ENCODE measurements at regions not wholly inside any gene's neighbourhood (a gene's known extent, or its start where the extent isn't known, plus 50 kb on each side); places are given as distances from the start of the nearest gene placed in this dataset.

DNA sequence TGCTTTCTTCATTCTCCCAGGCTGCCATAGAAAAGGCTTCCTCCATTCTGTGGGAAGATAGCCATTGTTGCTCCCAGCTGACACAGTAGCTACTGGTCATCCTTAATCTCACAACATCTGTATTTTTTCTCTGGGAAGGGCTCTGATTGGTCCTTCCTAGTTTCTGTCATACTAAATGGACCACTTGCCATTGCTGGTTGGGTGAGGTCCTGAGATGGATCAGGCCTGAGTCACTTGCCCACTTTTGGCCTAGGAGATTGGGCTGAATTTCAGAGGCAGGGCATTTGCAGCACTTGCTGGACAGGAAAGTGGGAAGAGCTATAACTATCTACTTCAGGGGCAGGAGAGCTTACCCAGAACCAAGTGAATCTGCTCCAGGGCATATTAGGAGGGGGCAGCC, 106.5 kb upstream of the PROK2 start:
- no peaks in the 10 kb centered on the region for H3K9me3 ChIP-seq (replicated peaks; ENCODE audit: insufficient read depth, low read length)
- TF ChIP-seq, protein P1, sequence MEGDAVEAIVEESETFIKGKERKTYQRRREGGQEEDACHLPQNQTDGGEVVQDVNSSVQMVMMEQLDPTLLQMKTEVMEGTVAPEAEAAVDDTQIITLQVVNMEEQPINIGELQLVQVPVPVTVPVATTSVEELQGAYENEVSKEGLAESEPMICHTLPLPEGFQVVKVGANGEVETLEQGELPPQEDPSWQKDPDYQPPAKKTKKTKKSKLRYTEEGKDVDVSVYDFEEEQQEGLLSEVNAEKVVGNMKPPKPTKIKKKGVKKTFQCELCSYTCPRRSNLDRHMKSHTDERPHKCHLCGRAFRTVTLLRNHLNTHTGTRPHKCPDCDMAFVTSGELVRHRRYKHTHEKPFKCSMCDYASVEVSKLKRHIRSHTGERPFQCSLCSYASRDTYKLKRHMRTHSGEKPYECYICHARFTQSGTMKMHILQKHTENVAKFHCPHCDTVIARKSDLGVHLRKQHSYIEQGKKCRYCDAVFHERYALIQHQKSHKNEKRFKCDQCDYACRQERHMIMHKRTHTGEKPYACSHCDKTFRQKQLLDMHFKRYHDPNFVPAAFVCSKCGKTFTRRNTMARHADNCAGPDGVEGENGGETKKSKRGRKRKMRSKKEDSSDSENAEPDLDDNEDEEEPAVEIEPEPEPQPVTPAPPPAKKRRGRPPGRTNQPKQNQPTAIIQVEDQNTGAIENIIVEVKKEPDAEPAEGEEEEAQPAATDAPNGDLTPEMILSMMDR (IDR thresholded peaks at IDR 0.05; ENCODE audit: low read length) = no peak
- TF ChIP-seq EZH2phosphoT487 (IDR thresholded peaks at IDR 0.05; ENCODE audit: low read length) (no peak), EZH2 (optimal IDR thresholded peaks at IDR 0.05; ENCODE audit: low read depth, low read length) (no peak)
- H3K4me2 ChIP-seq (ENCODE audit: low read depth, low read length) = no peak overlapping the region
- H4K20me1 ChIP-seq (ENCODE audit: insufficient read depth, low read length) = no peaks in the 10 kb centered on the region
- no peaks in the 10 kb centered on the region for H3K36me3 ChIP-seq (replicated peaks; ENCODE audit: insufficient read depth, low read length)
- no peak overlapping the region for H3K9ac ChIP-seq (ENCODE audit: low read length)
- no peaks in the 10 kb centered on the region for H3K79me2 ChIP-seq (ENCODE audit: low read length)
- no peak overlapping the region for H3K4me3 ChIP-seq (ENCODE audit: low read length)
- no peak for DNase-seq
- H3K27ac ChIP-seq (ENCODE audit: low read length) = no peak overlapping the region
- H3F3A ChIP-seq (ENCODE audit: insufficient read depth, low read length) = no peaks in the 10 kb centered on the region
- H3K9me2 ChIP-seq (replicated peaks; ENCODE audit: insufficient read depth, low read length) = no peaks in the 10 kb centered on the region
- H3K27me3 ChIP-seq (replicated peaks; ENCODE audit: insufficient read depth, low read length) = no peaks in the 10 kb centered on the region
- no peaks in the 10 kb centered on the region for H3K4me1 ChIP-seq (ENCODE audit: low read length)
- H2AFZ ChIP-seq (ENCODE audit: low read length) = no peak overlapping the region

DNA sequence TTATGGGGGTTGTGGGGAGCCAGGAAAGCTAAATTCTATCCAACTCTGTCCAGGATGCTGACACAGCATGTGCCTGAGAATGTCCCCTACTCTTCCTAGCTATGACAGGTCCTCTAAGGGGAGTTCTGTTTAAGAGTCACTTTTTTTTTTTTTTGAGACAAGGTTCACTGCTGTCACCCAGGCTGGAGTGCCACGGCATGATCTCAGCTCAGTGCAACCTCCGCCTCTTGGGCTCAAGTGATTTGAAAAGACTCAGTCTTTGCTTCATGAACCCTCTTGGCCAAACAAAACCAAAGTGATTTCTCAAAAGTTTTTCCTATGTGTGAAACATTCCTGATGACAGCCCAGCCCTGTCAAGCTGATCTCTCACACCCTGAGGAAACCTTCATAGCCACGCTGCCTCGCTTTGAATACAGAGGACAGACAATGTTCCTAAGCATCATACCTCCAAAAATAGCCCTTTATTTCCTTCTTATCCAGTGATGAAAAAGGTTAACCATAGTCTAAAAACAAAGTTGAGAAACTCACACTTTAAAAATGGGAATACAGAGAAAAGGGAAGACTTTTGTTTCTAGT, 105.5 kb upstream of the PROK2 start:
- H3F3A ChIP-seq (ENCODE audit: insufficient read depth, low read length) = no peaks in the 10 kb centered on the region
- no peaks in the 10 kb centered on the region for H3K9me2 ChIP-seq (replicated peaks; ENCODE audit: insufficient read depth, low read length)
- no peaks in the 10 kb centered on the region for H3K36me3 ChIP-seq (replicated peaks; ENCODE audit: insufficient read depth, low read length)
- no peak overlapping the region for H3K27ac ChIP-seq (ENCODE audit: low read length)
- no peaks in the 10 kb centered on the region for H3K9me3 ChIP-seq (replicated peaks; ENCODE audit: insufficient read depth, low read length)
- no peak overlapping the region for H3K9ac ChIP-seq (ENCODE audit: low read length)
- no peak overlapping the region for H3K4me3 ChIP-seq (ENCODE audit: low read length)
- no peaks in the 10 kb centered on the region for H4K20me1 ChIP-seq (ENCODE audit: insufficient read depth, low read length)
- H3K4me2 ChIP-seq (ENCODE audit: low read depth, low read length) = no peak overlapping the region
- H3K79me2 ChIP-seq (ENCODE audit: low read length) = no peaks in the 10 kb centered on the region
- H3K4me1 ChIP-seq (ENCODE audit: low read length) = no peaks in the 10 kb centered on the region
- H2AFZ ChIP-seq (ENCODE audit: low read length) = no peak overlapping the region
- TF ChIP-seq EZH2phosphoT487 (IDR thresholded peaks at IDR 0.05; ENCODE audit: low read length) (no peak), EZH2 (optimal IDR thresholded peaks at IDR 0.05; ENCODE audit: low read depth, low read length) (no peak)
- TF ChIP-seq, protein P1 (IDR thresholded peaks at IDR 0.05; ENCODE audit: low read length) = no peak
- H3K27me3 ChIP-seq (replicated peaks; ENCODE audit: insufficient read depth, low read length) = no peaks in the 10 kb centered on the region
- DNase-seq = no peak

DNA sequence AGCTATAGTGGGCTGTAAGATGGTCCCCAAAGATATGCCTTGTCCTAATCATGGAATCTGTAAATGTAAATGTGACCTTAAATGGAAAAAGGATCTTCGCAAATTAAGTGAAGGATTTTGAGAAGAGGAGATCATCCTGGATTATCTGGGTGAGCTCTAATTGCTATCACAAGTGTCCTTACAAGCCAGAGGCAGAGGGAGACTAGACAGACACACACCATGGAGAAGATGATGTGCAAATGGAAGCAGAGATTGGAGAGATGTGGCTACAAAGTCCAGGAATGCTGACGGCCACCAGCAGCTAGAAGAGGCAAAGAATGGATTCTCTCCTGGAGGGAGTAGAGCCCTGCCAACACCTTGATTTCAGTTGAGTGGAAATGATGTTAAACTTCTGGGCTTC, 102.3 kb upstream of the PROK2 start:
- no peaks in the 10 kb centered on the region for H3K9me3 ChIP-seq (replicated peaks; ENCODE audit: insufficient read depth, low read length)
- no peaks in the 10 kb centered on the region for H3K9me2 ChIP-seq (replicated peaks; ENCODE audit: insufficient read depth, low read length)
- no peak overlapping the region for H3K4me3 ChIP-seq (ENCODE audit: low read length)
- no peak overlapping the region for H3K9ac ChIP-seq (ENCODE audit: low read length)
- H3K4me1 ChIP-seq (ENCODE audit: low read length) = no peaks in the 10 kb centered on the region
- no peaks in the 10 kb centered on the region for H3F3A ChIP-seq (ENCODE audit: insufficient read depth, low read length)
- no peaks in the 10 kb centered on the region for H3K79me2 ChIP-seq (ENCODE audit: low read length)
- no peak overlapping the region for H3K27ac ChIP-seq (ENCODE audit: low read length)
- H4K20me1 ChIP-seq (ENCODE audit: insufficient read depth, low read length) = no peaks in the 10 kb centered on the region
- no peaks in the 10 kb centered on the region for H3K27me3 ChIP-seq (replicated peaks; ENCODE audit: insufficient read depth, low read length)
- no peak overlapping the region for H2AFZ ChIP-seq (ENCODE audit: low read length)
- H3K4me2 ChIP-seq (ENCODE audit: low read depth, low read length) = no peak overlapping the region
- DNase-seq = no peak
- no peak for TF ChIP-seq EZH2phosphoT487 (IDR thresholded peaks at IDR 0.05; ENCODE audit: low read length)
- no peak for TF ChIP-seq EZH2 (optimal IDR thresholded peaks at IDR 0.05; ENCODE audit: low read depth, low read length)
- TF ChIP-seq, protein P1 (IDR thresholded peaks at IDR 0.05; ENCODE audit: low read length) = no peak
- H3K36me3 ChIP-seq (replicated peaks; ENCODE audit: insufficient read depth, low read length) = no peaks in the 10 kb centered on the region
